ENCODE measurements at regions not wholly inside any gene's neighbourhood (a gene's known extent, or its start where the extent isn't known, plus 50 kb on each side); places are given as distances from the start of the nearest gene placed in this dataset.
A peak's percentile ranks its signal among the peaks of the same experiment; 100 is the strongest.

- DNase-seq: no peak
Measured at GRCh38 chr21:16550917-16551741, 821.3 kb downstream of the USP25 start.

GRCh38 chr21:16552880-16553279 lies 823.1 kb downstream of the USP25 start:
- DNase-seq: no peak

- DNase-seq: no peak
Measured at GRCh38 chr21:16554503-16554902, 824.7 kb downstream of the USP25 start.

GRCh38 chr21:16563116-16563515 lies 833.3 kb downstream of the USP25 start:
- no peak for DNase-seq

- no peak for DNase-seq
Measured at GRCh38 chr21:16563795-16564194, 834.0 kb downstream of the USP25 start.

- no peak for DNase-seq
Measured at GRCh38 chr21:16568244-16568643, 838.5 kb downstream of the USP25 start.

- DNase-seq: no peak
Measured at GRCh38 chr21:16568661-16569060, 838.9 kb downstream of the USP25 start.

- DNase-seq: no peak
Measured at GRCh38 chr21:16569679-16570078, 839.9 kb downstream of the USP25 start.

- DNase-seq: no peak
Measured at GRCh38 chr21:16570171-16570570, 840.4 kb downstream of the USP25 start.

- no peak for DNase-seq
Measured at GRCh38 chr21:16570856-16571255, 841.1 kb downstream of the USP25 start.

GRCh38 chr21:16571594-16571993 lies 841.8 kb downstream of the USP25 start:
- DNase-seq: no peak

GRCh38 chr21:16572032-16572431 lies 842.2 kb downstream of the USP25 start:
- DNase-seq: no peak

- DNase-seq: no peak
Measured at GRCh38 chr21:16573578-16573977, 843.8 kb downstream of the USP25 start.

GRCh38 chr21:16577975-16578374 lies 848.2 kb downstream of the USP25 start:
- no peak for DNase-seq

GRCh38 chr21:16578912-16579311 lies 849.1 kb downstream of the USP25 start:
- DNase-seq: no peak

GRCh38 chr21:16579538-16579937 lies 849.8 kb downstream of the USP25 start:
- DNase-seq: peak; percentile 92

- DNase-seq: no peak
Measured at GRCh38 chr21:16580661-16581060, 850.9 kb downstream of the USP25 start.

- DNase-seq: no peak
Measured at GRCh38 chr21:16583556-16583955, 853.8 kb downstream of the USP25 start.

- DNase-seq: no peak
Measured at GRCh38 chr21:16584756-16585155, 855.0 kb downstream of the USP25 start.

- DNase-seq: no peak
Measured at GRCh38 chr21:16585896-16586295, 856.1 kb downstream of the USP25 start.

- DNase-seq: peak; percentile 53
Measured at GRCh38 chr21:16587141-16587581, 857.4 kb downstream of the USP25 start.

GRCh38 chr21:16587681-16588375 lies 858.0 kb downstream of the USP25 start:
- peak; percentile 67 for DNase-seq

GRCh38 chr21:16588433-16588860 lies 858.7 kb downstream of the USP25 start:
- DNase-seq: peak; percentile 72

All from skin of body (tissue), 1 donor.